ENCODE measurements at regions not wholly inside any gene's neighbourhood (a gene's known extent, or its start where the extent isn't known, plus 50 kb on each side); places are given as distances from the start of the nearest gene placed in this dataset.

DNA sequence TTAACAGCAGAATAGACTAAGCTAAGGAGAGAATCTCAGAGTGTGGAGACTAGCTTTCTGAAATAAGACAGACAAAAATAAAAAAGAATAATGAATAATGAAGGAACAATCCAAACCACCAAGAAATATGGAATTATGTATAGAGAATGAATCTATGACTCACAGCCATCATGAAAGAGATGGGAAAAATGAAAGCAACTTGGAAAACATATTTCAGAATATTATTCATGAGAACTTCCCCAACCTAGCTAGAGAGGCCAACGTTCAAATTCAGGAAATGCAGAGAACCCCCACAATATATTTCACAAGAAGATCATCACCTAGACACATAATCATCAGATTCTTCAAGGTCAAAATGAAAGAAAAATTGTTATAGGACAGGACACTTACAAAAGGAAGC is 349.0 kb upstream of the MPDZ start:
- DNase-seq (ENCODE audit: low read depth): no peak
- TF ChIP-seq, protein P1, sequence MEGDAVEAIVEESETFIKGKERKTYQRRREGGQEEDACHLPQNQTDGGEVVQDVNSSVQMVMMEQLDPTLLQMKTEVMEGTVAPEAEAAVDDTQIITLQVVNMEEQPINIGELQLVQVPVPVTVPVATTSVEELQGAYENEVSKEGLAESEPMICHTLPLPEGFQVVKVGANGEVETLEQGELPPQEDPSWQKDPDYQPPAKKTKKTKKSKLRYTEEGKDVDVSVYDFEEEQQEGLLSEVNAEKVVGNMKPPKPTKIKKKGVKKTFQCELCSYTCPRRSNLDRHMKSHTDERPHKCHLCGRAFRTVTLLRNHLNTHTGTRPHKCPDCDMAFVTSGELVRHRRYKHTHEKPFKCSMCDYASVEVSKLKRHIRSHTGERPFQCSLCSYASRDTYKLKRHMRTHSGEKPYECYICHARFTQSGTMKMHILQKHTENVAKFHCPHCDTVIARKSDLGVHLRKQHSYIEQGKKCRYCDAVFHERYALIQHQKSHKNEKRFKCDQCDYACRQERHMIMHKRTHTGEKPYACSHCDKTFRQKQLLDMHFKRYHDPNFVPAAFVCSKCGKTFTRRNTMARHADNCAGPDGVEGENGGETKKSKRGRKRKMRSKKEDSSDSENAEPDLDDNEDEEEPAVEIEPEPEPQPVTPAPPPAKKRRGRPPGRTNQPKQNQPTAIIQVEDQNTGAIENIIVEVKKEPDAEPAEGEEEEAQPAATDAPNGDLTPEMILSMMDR (IDR thresholded peaks at IDR 0.05; ENCODE audit: insufficient read depth, low read depth, low read length, missing control alignments): no peak

DNA sequence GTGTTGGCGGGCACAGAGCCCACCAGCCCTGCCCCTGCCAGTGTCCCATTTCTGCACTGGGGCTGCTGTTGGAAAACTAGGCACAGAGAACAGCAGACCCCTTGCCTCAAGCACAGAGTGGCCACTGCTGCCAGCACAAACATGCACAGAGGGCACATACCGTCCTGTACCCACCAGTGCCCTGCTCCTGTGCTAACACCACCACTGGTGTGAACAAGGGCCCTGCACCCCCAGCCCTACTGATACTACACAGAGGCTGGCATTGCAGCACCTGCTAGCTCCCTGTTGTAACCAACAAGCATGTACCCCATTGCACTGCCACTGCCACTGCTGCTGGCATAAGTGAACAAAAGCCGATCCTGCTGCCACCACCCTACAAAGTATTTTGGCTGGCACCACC is 348.0 kb upstream of the MPDZ start:
- no peak for DNase-seq (ENCODE audit: low read depth)
- H3K4me3 ChIP-seq (ENCODE audit: low read depth, low read length): no peak overlapping the region
- TF ChIP-seq, protein P1 (IDR thresholded peaks at IDR 0.05; ENCODE audit: insufficient read depth, low read depth, low read length, missing control alignments): no peak

More for the DNA sequence above, 349.0 kb upstream of the MPDZ start:
- no peak overlapping the region for H3K4me3 ChIP-seq (ENCODE audit: low read depth, low read length)

DNA sequence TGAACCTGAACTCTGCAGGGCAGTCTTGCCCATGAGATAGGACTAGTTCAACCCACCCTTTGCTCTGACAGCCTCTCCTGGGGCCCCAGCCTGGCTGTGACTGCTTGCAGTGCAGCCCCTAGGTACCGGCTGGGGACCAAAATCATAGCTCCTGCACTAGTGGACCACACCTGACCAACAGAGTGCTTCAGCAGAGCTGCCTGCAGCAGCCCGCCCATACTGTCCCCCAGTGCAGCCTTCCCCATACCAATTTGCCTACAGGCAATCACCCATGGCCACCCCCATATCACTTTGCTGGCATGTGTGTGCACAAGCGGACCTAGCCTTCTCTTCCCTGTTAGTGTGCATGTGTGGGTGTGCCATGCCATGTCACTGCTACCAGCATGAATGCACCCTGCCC is 347.6 kb upstream of the MPDZ start:
- DNase-seq (ENCODE audit: low read depth): no peak
- TF ChIP-seq, protein P1 (IDR thresholded peaks at IDR 0.05; ENCODE audit: insufficient read depth, low read depth, low read length, missing control alignments): no peak
- no peak overlapping the region for H3K4me3 ChIP-seq (ENCODE audit: low read depth, low read length)

DNA sequence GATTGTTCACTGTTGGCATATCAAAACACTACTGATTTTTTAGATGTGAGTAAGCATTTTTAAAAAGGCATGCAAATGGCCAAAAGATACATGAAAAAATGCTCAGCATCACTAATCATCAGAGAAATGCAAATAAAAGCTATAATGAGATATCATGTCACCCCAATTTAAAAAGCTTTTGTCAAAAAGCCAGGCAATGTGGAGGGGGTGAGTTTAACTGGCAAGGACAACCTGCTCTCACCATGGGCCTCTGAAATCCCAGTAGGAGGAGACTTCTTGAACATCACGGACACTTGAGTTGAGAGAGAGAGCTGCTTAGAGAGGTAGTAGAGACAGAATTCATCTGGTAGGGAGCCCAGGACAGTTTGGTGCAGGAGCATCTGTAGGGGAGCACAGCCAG is 347.1 kb upstream of the MPDZ start:
- no peak for DNase-seq (ENCODE audit: low read depth)

DNA sequence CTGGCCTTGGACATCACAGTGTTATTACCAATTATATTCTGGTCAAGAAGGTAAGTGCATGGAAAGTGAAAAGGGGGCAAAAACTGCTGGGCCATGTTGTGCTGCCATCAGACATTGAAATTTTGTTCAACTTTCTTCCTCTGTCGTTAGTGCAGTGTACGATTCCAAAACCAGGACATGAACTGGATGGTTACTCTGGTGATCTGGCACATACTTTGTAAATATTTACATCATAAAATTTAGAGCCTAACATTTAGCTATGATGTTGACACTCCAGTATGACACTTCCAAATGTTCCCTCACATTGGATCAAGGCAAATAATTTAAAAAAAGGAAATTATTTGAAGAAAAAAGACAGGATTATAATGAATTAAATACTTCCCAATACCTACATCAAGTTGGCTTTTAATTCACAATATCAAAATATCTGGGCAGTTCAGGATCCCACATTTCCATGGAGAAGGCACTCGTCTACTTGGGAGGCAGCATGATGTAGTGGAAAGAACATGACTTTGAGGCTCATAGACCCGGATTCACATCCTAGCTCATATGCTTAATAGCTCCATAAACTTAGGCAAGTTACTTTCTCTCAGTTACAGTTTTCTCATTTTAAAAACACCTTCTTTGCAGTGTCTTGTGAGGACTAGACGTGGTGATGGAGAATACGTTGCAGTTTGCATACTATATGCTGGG is 342.5 kb upstream of the MPDZ start:
- TF ChIP-seq, protein P1 (IDR thresholded peaks at IDR 0.05; ENCODE audit: insufficient read depth, low read depth, low read length, missing control alignments): no peak

More for the DNA sequence above, 347.1 kb upstream of the MPDZ start:
- TF ChIP-seq, protein P1 (IDR thresholded peaks at IDR 0.05; ENCODE audit: insufficient read depth, low read depth, low read length, missing control alignments): no peak
- no peak overlapping the region for H3K4me3 ChIP-seq (ENCODE audit: low read depth, low read length)

DNA sequence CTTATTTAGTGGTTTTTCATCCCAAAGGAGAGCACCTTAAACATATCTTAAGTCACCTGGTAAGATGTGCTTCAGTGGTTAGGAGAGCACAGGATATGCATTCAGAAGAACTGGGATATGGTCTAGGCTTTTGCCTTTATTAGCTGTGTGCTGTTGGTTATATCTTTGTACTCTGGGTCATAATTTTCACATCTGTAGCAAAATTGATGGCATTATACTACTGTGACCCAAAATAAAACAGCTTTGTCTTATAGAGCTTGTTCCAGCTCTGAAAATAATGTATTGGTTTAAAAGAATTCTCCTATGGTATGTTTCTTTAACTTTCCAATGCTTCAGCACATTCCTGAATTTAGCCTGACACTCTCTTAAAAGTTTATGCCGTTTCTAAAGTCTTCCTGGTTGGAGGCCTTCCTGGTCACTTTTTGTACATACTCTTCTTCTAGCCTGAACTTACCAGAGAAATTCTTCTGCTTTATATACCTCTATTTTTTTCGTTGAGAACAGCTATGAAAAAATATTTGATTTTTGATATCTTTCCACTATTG is 337.1 kb upstream of the MPDZ start:
- no peak for DNase-seq (ENCODE audit: low read depth)
- no peak overlapping the region for H3K4me3 ChIP-seq (ENCODE audit: low read depth, low read length)
- TF ChIP-seq, protein P1 (IDR thresholded peaks at IDR 0.05; ENCODE audit: insufficient read depth, low read depth, low read length, missing control alignments): no peak

More for the DNA sequence above, 342.5 kb upstream of the MPDZ start:
- no peak for DNase-seq (ENCODE audit: low read depth)
- no peak overlapping the region for H3K4me3 ChIP-seq (ENCODE audit: low read depth, low read length)
